Myocyte (in vitro differentiated cells): ENCODE measurements at regions not wholly inside any gene's neighbourhood (a gene's known extent, or its start where the extent isn't known, plus 50 kb on each side); places are given as distances from the start of the nearest gene placed in this dataset.
"Not testable (repeated sequence)": the region's sequence is repeated elsewhere in the genome, so short reads cannot be mapped to it uniquely, and the experiment has no call there.

ENCODE experiments used
- DNase-seq: peaks from one replicate; pipeline ENCODE4 v3.0.0-alpha.2; 2012; ENCODE audit warnings: low read depth

DNA sequence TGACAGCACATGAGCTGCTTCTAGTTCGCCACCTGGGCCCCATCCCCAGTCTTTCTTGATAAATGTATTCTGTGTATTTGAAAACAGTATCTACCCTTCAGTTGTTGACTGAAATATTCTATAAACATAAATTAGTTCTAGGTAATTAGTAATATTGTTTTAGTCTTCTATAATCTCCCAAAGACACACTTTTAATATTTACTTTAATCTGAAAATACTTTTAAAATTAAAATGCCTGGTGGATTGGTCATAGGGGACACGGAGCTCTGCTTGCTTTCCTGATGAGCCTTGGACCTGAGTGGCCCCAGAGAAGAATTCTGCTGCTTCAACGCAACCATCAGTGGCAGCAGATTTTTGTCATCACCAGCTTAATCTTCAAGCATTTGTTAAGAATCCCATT is 234.5 kb downstream of the THBS2 start:
- DNase-seq: no peak

DNA sequence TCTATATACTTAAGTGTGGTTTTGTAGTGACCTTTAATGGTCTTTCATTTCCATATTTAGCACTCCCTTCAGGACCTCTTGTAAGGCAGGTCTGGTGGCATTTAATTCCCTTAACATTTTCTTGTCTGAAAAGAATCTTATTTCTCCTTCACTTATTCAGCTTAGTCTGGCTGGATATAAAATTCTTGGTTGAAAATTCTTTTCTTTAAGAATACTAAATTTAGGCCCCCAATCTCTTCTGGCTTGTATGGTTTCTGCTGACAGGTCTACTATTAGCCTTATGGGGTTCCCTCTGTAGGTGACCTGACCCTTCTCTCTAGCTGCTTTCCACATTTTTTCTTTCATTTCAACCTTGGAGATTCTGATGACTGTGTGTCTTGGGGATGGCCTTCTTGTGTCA is 236.9 kb downstream of the THBS2 start:
- DNase-seq: no peak

DNA sequence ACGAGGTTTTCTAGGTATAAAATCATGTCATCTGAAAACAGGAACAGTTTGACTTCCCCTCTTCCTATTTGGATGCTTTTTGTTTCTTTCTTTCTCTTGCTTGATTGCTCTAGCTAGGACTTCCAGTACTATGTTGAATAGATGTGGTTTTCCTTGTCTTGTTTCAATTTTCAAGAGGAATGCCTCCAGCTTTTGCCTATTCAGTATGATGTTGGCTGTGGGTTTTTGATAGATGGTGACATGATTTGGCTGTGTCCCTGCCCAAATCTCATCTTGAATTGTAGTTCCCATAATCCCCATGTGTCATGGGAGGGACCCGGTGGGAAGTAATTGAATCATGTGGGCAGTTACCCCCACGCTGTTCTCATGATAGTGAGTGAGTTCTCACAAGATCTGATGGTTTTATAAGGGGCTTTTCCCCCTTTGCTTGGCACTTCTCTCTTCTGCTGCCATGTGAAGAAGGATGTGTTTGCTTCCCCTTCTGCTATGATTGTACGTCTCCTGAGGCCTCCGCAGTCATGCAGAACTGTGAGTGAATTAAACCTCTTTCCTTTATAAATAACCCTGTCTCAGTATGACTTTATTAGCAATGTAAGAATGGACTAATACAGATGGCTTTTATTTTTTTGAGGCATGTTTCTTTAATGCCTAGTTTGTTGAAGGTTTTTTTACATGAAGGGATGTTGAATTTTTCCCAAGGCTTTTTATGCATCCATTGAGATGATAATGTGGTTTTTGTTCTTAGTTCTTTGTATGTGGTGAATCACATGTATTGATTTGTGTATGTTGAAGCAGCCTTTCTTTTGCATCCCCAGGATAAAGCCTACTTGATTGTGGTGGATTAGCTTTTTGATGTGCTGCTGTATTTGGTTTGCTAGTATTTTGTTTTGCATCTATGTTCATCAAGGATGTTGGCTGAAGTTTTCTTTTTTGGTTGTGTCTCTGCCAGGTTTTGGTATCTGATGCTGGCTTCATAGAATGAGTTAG is 239.1 kb downstream of the THBS2 start:
- DNase-seq: no peak

DNA sequence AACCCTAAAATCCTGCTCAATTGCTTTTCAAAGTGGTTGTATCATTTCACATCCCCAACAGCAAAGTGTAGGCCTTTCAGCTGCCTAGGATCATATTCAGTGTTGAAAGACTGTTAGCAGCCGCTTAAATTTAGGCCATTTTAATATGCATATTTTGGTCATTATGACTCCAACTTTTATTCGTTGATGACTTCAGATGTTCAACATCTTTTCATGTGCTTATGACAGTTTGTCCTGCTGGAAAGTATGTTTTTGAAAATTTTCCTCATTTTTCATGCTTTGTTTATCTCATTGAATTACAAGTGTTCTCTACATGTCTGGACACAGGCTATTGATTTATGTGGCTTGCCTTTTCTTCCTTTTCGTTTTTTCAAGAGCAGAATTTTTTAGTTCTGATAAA is 244.0 kb downstream of the THBS2 start:
- DNase-seq: no peak

DNA sequence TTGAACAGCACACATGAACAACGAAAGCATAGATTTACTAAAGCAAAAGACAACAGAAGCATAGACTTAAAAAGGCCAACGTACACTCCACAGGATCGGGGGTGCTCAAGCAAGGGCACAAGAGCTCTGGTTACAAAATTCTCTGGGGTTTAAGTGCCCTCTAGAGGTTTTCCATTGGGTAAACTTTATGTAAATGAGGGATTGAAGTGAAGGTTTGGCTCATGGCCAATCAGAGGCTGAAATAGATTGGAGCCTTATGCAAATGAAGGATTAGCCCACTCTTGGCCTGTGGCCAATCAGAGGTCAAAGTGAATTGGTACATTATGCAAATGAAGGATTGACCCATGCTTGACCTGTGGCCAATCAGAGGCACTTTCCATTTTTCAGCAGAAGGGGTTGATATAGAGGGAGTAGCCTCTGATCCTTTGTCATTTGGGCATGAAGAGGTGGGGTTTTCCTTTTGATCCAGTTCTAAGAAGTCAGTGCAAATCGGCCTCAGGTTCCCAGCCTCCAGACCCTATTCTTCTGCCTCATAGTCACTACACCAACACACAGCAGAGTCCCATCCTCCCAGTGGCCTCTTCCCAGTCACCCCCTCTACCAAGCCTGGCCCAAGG is 244.9 kb downstream of the THBS2 start:
- DNase-seq: no peak

DNA sequence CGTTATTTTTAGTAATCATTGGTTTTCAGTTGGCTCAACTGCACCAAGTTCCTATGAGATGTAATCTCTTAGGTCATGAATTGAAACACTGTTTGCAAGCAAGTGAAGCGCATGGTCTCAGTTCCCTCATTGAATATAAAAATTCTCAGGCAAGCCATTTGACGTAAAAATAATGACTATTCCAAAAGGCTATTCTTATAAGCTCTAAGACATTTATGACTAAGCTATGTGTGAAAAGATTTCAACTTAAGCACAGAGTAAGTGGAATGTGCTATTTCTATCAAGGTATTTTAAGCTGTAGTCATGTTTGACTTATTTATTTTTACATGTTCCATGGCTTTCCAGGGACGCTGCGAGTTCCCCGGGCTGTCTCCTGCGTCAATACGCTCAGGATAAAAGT is 248.5 kb downstream of the THBS2 start:
- no peak for DNase-seq

DNA sequence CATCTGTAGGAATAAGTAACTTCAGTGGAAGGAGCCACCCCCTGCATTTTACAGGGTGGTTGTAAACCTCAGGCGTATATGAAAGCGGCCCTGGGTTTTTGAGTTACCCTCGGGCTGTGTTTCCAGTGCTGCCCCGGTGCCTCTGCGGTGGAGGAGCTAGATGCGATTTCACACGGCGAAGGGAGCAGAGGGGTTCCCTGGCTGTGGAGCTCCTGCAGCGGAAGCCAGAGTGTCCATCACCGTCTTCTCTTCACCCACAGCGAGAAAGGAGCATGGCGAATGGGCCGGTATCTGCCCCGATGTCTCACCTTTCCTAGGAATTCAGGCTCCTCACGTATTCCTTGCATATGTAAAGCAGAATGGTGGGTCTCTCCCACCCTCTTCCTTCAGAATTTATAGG is 253.6 kb downstream of the THBS2 start:
- no peak for DNase-seq

DNA sequence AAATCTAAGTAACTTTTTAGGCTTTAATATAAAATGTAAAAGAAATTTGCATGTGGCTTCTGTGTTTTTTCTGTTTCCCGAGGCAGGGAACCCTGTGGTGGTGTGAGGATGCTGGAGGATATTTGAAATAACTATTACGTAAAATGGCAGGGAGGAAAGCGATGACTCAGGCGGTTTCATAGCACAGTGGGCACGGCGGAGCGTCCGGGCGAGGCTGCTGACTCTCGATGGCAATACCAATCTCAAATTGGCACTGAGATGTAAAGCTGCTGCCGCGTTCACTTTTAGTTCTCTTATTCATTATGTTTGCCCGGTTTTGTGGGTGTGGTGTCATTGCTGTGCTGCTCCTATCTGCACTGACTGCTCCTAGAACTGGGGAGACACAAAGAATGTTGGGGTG is 254.3 kb downstream of the THBS2 start:
- no peak for DNase-seq

DNA sequence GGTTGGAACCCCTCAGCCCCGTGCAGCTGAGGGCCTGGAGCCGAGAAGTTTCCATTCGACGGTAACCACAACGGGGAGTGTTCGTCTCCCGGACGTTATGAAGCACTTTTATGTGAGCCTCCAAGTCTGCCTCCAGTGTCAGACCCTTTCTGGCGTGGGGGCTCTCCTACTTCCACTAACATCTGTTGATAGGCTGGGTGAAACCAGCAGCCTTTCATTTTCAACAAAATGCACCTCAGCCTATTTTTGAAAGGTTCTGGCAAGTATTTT is 257.4 kb downstream of the THBS2 start:
- no peak for DNase-seq

DNA sequence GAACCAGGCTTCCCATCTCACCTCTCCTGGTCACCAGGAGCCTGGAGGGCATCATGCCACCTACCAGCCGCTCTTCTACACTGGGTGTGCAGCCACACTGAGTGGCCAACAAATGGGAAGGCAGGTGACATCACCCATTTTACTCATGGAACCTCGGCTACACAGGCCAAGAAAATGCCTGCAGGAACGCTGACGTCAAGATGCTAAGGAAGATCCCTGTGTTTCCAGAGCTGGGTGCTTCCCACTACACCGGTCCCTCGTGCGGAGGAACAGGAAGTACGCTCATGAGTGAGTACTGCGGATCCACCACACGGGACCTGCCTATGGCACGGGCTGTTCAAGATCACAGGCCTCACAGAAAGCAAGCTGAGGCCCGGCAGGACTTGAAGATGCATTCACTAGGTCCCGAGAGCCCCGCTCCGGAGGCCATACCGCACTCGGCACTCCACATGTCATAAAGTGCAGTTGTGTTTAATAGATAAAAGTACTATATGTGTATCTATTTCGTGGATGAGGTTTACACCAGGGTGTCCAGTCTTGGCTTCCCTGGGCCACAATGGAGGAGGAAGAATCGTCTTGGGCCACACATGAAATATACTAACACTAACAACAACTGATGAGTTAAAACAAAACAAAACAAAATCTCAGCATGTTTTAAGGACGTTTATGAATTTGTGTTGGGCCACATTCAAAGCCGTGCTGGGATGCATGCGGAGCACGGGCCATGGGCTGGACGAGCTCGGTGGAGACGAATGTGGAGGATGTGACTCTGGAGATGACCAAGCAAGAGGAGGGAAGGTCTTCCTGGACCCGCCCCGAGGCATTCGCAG is 257.9 kb downstream of the THBS2 start:
- no peak for DNase-seq

DNA sequence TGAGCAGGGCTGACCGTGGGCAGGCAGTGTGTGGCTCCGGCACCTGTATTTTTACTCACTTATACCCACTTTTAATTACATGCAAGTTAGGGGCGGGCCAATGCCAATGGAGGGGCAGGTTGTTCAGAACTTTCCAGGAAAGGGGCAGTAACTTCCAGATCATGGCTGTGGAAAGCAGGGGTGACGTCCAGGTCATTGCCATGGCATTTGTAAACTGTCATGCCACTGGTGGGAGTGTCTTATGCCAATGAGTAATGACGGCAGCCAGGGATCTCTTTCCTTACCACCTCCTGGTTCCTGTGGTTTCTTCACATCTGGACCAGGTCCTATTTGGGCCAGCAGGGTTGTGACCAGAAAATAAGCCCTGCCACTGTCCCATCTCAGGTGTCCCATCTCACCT is 258.7 kb downstream of the THBS2 start:
- no peak for DNase-seq

DNA sequence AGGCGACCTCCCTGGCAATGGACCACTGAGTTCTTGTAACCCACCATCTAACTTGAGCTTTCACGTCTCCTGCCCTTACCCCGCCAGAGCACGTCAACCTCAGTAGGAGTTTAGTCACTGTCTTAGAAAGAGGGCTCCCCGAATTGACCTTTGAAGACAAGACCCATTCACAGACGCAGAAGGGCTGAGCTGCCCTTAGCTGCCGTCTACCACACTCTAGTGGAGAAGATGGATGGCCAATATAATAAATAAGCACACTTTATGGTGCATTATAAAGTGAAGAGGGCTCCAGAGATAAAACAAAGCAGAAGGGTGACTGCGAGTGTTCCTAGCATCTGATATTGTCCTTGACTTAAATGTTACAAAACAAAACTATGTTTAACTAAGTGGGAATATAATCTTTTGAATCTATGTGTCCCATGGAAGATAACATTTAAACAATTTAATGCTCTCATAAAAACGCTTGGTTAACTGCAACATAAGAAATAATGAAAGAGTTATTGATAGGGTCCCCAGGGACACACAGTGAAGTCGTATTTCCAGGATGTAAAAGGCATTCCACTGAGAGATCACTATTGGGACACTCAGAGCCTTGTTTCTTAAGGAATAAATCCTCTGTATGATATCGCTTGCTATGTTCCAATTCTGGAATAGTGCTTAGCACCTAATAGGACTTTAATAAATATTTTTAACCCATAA is 261.1 kb downstream of the THBS2 start:
- DNase-seq: no peak

DNA sequence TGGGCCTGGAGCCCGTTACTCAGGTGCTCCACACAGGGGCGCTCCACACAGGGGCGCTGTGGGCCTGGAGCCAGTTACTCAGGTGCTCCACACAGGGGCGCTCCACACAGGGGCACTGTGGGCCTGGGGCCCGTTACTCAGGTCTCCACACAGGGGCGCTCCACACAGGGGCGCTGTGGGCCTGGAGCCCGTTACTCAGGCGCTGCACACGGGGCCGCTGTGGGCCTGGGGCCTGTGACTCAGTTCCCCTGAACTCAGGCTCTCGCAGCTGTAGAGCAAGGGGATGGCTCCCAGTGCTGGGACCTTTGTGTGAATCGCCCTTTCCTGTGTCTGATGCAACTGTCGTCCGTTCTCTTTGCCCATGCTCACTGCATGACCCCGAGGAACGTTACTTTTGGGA is 262.0 kb downstream of the THBS2 start:
- DNase-seq: not testable (repeated sequence)

DNA sequence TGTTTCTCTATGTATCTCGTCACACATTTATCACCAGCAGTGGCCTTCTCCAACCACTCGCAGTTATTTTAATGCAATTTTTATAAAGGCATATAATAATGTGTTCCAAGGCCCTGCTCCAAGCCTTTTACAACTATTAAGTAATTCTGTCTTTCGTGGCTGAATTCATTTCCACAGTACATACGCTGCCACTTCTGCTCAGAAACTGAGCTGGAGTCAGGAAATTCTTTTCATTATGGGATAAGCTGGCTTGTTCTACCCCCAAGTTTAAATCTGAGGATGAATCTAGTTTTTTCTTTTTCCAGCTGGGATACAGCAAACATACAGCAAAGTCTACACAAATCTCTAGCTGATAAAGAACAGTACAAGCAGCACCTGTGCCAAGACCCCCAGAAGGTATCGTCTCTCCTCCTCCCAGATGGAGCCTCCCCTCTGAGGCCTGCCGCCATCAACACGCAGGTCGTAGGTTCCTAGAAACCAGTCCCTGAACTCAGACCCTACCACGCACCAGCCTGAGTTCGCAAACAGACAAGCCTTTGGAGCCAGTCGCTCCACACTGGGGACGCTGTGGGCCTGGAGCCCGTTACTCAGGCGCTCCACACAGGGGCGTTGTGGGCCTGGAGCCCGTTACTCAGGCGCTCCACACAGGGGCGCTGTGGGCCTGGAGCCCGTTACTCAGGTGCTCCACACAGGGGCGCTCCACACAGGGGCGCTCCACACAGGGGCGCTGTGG is 263.5 kb downstream of the THBS2 start:
- DNase-seq: no peak

DNA sequence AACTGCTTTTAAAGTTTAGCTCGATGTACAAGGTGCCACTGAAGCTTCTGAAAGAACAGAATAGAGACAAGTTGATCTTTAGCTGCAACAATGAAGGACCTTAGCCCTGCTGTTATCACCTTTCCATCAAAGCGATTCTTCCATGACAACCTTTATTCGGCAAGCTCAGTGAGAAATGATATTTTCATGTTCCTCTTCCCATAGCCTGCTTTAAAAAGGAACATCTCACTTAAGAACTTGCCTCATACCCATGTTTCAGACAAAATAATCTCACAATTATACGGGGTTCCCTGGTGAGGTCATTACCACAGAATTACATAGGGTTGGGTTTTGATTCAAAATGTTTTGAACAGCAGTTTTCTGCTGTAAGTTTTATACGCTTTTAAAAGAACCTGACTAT is 264.2 kb downstream of the THBS2 start:
- no peak for DNase-seq

DNA sequence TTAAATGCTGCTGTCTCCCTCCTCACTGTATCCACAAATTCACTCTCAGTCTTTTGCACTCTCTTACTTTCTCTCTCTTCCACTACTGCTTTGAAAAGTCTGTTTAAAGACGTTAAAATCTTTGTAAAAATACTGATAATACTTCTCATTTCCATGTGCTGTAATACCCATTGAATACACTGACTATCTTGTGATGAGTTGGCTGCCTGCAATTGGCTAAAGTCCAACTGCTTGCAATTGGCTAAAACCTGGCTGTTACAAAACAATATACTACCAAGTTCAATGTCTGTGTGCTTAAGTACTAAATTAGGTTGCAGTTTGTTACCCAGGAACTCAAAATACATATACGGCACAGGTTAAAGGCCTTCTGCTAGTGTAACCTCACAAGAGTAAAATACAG is 264.8 kb downstream of the THBS2 start:
- no peak for DNase-seq

DNA sequence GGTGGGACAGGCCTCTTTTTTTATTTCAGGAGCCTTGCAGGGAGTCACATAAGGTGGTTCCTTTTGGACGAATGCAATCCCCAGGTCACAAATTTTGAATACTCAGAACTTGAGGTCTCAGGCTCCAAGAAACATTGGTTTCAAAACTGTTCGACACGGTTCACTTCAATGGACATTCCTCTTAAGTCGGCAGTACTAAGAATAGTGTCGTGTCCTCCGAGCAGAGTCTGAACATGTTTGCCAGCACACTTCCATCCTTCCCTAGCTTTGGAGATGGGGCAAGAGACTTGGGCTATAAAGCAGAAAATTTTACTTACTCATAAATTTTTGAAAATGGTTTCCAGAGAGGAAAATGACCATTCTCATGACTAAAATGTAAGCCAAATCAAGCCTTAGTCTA is 265.4 kb downstream of the THBS2 start:
- DNase-seq: no peak

DNA sequence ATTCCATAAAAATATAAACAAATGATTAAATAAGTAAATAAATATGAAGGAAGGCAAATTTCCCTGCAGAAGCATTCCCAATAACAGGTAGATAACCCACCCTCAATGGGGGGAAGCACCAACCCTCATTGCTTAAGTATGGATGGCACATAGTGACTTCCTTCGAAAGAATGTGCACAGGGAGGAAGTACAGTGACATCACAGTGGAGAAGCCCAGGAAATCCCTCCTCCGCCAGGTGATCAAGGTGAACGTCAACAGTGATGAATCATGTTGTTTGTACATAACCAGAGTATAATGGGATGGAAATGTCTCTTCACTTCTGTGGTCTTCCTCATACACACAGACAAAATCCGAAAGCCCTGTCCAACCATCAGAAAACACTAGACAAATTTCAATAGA is 267.9 kb downstream of the THBS2 start:
- DNase-seq: no peak

DNA sequence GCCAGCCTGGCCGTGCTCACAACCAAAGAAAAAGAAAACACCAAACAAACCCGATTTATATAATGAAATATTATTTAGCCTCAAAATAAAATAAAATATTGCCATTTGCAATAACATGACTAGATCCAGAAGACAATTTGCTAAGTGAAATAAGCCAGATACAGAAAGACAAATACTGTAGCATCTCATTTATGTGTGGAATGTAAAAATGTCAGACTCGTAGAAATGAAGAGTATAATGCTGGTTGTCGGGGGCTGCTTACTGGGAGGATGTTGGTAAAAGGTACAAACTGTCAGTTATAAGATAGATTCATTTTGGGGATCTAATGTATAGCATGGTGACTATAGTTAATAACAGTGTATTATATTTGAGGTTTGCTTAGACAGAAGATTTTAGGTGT is 269.7 kb downstream of the THBS2 start:
- DNase-seq: no peak

DNA sequence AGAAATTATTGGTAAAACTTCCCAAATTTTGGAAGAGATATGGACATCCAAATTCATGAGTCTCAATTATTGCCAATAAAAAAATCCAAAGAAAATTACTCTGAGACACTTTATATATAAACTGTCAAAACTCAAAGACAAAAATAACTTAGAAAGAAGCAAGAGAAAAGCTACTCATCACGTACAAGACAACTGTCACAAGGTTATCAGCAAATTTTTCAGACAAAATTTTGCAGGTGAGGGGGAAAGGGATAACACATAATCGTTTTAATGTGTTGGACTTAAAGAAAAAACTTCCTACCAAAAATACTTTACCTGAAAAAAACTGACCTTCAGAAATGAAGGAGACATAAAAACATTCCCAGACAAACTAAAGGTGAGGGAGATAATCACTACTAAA is 272.5 kb downstream of the THBS2 start:
- DNase-seq: no peak

DNA sequence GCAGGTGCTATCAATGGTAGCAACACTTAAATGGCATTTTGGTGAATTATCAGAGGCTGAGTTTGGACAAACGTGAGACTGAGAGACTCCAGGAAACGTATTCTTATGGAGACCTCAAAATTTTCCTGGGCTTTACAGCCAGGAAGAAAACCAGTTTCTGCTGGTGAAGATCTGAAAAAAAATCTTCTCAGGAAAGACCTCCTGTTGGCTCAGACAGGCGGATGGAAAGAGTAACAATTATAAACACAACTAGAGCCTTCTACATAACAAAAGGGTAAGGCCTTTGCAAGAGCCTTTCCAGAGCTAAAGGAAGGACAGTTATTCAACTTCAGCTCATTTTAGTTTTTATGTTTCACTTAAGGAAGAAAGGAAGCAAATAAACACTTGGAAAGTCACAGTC is 274.4 kb downstream of the THBS2 start:
- DNase-seq: no peak
